ENCODE measurements at regions not wholly inside any gene's neighbourhood (a gene's known extent, or its start where the extent isn't known, plus 50 kb on each side); places are given as distances from the start of the nearest gene placed in this dataset.

- Histone ChIP-seq H3K4me1 (ENCODE audit: insufficient read depth, low read length) (no peaks in the 10 kb centered on the region), H3K27me3 (ENCODE audit: insufficient read depth, low read length) (no peaks in the 10 kb centered on the region), H2AFZ (ENCODE audit: low read depth, low read length) (no peak overlapping the region), H3K79me2 (ENCODE audit: insufficient read depth, low read length) (no peaks in the 10 kb centered on the region), H3K4me2 (ENCODE audit: low read length) (no peak overlapping the region), H4K20me1 (ENCODE audit: insufficient read depth, low read length) (no peaks in the 10 kb centered on the region), H3K27ac (ENCODE audit: low read depth, low read length) (no peak overlapping the region), H3K36me3 (ENCODE audit: insufficient read depth, low read length) (no peaks in the 10 kb centered on the region), H3K9me3 (ENCODE audit: insufficient read depth, low read depth, low read length) (peaks cover 2% of the 10 kb centered on the region), H3K4me3 (ENCODE audit: insufficient read depth, low read depth, low read length) (no peak overlapping the region), H3K9ac (ENCODE audit: low read length) (no peak overlapping the region)
- Mint-ChIP-seq H3K27me3 (ENCODE audit: low read depth, unreplicated experiment) (no peaks in the 10 kb centered on the region), H3K4me1 (ENCODE audit: low read depth, unreplicated experiment) (no peaks in the 10 kb centered on the region), H3K9me3 (ENCODE audit: unreplicated experiment) (no peaks in the 10 kb centered on the region), H3K4me3 (ENCODE audit: unreplicated experiment) (no peak overlapping the region), H3K27ac (ENCODE audit: unreplicated experiment) (no peak overlapping the region), H3K36me3 (ENCODE audit: low read depth, unreplicated experiment) (no peaks in the 10 kb centered on the region)
- no peak for TF ChIP-seq CTCF (IDR thresholded peaks at IDR 0.05; ENCODE audit: insufficient read depth, low read depth, low read length)
- TF ChIP-seq EZH2 (IDR thresholded peaks at IDR 0.05; ENCODE audit: insufficient read depth, low read length): no peak
- DNase-seq (ENCODE audit: low read depth): no peak
- FAIRE-seq: no peak
Measured at GRCh38 chr3:4158329-4158728, 144.8 kb upstream of the SETMAR start.

DNA sequence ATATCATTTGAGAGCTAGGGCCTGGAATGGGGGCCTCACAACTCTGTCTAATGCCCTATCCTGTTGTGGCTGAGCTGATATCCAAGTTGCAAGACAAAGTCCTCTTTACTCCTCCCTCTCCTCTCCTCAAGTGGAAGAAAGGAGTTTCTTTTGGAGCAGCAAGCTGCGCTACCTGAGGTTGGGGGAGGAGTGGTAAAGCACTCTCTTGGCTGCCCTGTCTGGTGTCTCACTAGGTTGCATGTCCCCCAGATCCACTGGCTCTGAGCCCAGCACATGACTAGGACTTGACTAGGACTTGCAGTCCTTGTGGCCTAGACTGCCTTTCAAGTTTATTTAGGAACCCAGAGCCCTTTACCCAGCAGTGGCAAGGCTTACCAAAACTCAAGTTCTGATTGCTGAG lies 141.1 kb upstream of the SETMAR start:
- Mint-ChIP-seq H3K27me3 (ENCODE audit: low read depth, unreplicated experiment) (no peaks in the 10 kb centered on the region), H3K4me1 (ENCODE audit: low read depth, unreplicated experiment) (no peaks in the 10 kb centered on the region), H3K4me3 (ENCODE audit: unreplicated experiment) (no peak overlapping the region), H3K27ac (ENCODE audit: unreplicated experiment) (no peak overlapping the region), H3K36me3 (ENCODE audit: low read depth, unreplicated experiment) (no peaks in the 10 kb centered on the region), H3K9me3 (ENCODE audit: unreplicated experiment) (no peaks in the 10 kb centered on the region)
- Histone ChIP-seq H3K9me3 (ENCODE audit: insufficient read depth, low read depth, low read length) (peaks cover 2% of the 10 kb centered on the region), H3K9ac (ENCODE audit: low read length) (no peak overlapping the region), H3K79me2 (ENCODE audit: insufficient read depth, low read length) (no peaks in the 10 kb centered on the region), H4K20me1 (ENCODE audit: insufficient read depth, low read length) (no peaks in the 10 kb centered on the region), H2AFZ (ENCODE audit: low read depth, low read length) (no peak overlapping the region), H3K4me3 (ENCODE audit: insufficient read depth, low read depth, low read length) (no peak overlapping the region), H3K27ac (ENCODE audit: low read depth, low read length) (no peak overlapping the region), H3K27me3 (ENCODE audit: insufficient read depth, low read length) (no peaks in the 10 kb centered on the region), H3K4me1 (ENCODE audit: insufficient read depth, low read length) (no peaks in the 10 kb centered on the region), H3K36me3 (ENCODE audit: insufficient read depth, low read length) (no peaks in the 10 kb centered on the region), H3K4me2 (ENCODE audit: low read length) (no peak overlapping the region)
- TF ChIP-seq CTCF (IDR thresholded peaks at IDR 0.05; ENCODE audit: insufficient read depth, low read depth, low read length) (no peak), EZH2 (IDR thresholded peaks at IDR 0.05; ENCODE audit: insufficient read depth, low read length) (no peak)
- DNase-seq (ENCODE audit: low read depth): no peak
- FAIRE-seq: no peak

- Histone ChIP-seq H3K27ac (ENCODE audit: low read depth, low read length) (no peak overlapping the region), H3K9ac (ENCODE audit: low read length) (no peak overlapping the region), H3K27me3 (ENCODE audit: insufficient read depth, low read length) (no peaks in the 10 kb centered on the region), H3K4me1 (ENCODE audit: insufficient read depth, low read length) (no peaks in the 10 kb centered on the region), H3K9me3 (ENCODE audit: insufficient read depth, low read depth, low read length) (peaks cover 2% of the 10 kb centered on the region), H4K20me1 (ENCODE audit: insufficient read depth, low read length) (no peaks in the 10 kb centered on the region), H3K36me3 (ENCODE audit: insufficient read depth, low read length) (no peaks in the 10 kb centered on the region), H3K4me2 (ENCODE audit: low read length) (no peak overlapping the region), H3K4me3 (ENCODE audit: insufficient read depth, low read depth, low read length) (no peak overlapping the region), H3K79me2 (ENCODE audit: insufficient read depth, low read length) (no peaks in the 10 kb centered on the region), H2AFZ (ENCODE audit: low read depth, low read length) (no peak overlapping the region)
- TF ChIP-seq EZH2 (IDR thresholded peaks at IDR 0.05; ENCODE audit: insufficient read depth, low read length): no peak
- FAIRE-seq (no peak), DNase-seq (ENCODE audit: low read depth) (no peak)
- H3K27ac Mint-ChIP-seq (ENCODE audit: unreplicated experiment): no peak overlapping the region
- H3K4me1 Mint-ChIP-seq (ENCODE audit: low read depth, unreplicated experiment): no peaks in the 10 kb centered on the region
- H3K4me3 Mint-ChIP-seq (ENCODE audit: unreplicated experiment): no peak overlapping the region
- H3K9me3 Mint-ChIP-seq (ENCODE audit: unreplicated experiment): no peaks in the 10 kb centered on the region
- no peaks in the 10 kb centered on the region for H3K27me3 Mint-ChIP-seq (ENCODE audit: low read depth, unreplicated experiment)
- no peaks in the 10 kb centered on the region for H3K36me3 Mint-ChIP-seq (ENCODE audit: low read depth, unreplicated experiment)
Measured at GRCh38 chr3:4163011-4163410, 140.2 kb upstream of the SETMAR start.

All from astrocyte (in vitro differentiated cells and primary cell).